ENCODE measurements at regions not wholly inside any gene's neighbourhood (a gene's known extent, or its start where the extent isn't known, plus 50 kb on each side); places are given as distances from the start of the nearest gene placed in this dataset.

DNA sequence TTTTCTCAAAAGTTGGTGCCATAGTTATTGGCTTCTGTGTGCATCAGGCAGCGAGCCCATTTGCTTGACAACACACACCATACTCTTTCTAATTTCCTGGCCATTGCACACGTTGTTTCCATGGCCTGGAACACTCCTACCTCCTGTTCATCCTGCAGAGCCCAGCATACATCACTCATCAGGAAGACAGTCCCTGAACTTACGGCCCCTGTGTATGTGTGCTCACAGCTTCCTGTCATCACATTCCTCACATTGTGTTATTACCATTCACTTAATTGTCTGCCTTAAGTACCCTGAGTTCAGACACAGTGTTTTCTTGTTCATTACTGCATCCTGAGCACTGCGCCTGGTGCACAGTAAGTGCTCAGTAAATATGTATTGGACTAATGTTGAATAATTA lies 355.9 kb downstream of the PRELID2 start:
- H3K27me3 Mint-ChIP-seq = no peaks in the 10 kb centered on the region
- DNase-seq (no peak), ATAC-seq (replicated peaks in 1 of 4) (no peak)
- H3K27ac Mint-ChIP-seq = no peak overlapping the region
- 50% methylated on average over 3 of the region's 4 CpGs for WGBS (ENCODE audit: insufficient coverage)
- no peaks in the 10 kb centered on the region for H3K4me1 Mint-ChIP-seq
- Histone ChIP-seq H3K27me3 (replicated peaks in 1 of 2; ENCODE audit: control insufficient read depth in 2 of 2, extremely low read depth in 1 of 2, insufficient read depth in 2 of 2, low read length in 1 of 2) (no peaks in the 10 kb centered on the region), H3K4me3 (ENCODE audit: control insufficient read depth in 1 of 2, extremely low read depth in 1 of 2, low read length in 1 of 2) (no peak overlapping the region), H3K9me3 (peaks cover 2% of the 10 kb centered on the region), H3K4me1 (ENCODE audit: control insufficient read depth in 1 of 2, extremely low read depth in 1 of 2, insufficient read depth in 2 of 2, low read length in 2 of 2) (no peaks in the 10 kb centered on the region), H3K27ac (ENCODE audit: low read length) (no peak overlapping the region), H3K36me3 (ENCODE audit: control insufficient read depth in 2 of 2, extremely low read depth in 1 of 2, insufficient read depth in 1 of 2, low read length in 1 of 2) (no peaks in the 10 kb centered on the region)
- ChIA-PET CTCF (no interaction called here), POLR2A (no interaction called here)
- H3K9me3 Mint-ChIP-seq = peaks cover 3 to 10% (median 9%) of the 10 kb centered on the region in 3 donors
- H3K4me3 Mint-ChIP-seq = no peak overlapping the region
- H3K36me3 Mint-ChIP-seq = no peaks in the 10 kb centered on the region

DNA sequence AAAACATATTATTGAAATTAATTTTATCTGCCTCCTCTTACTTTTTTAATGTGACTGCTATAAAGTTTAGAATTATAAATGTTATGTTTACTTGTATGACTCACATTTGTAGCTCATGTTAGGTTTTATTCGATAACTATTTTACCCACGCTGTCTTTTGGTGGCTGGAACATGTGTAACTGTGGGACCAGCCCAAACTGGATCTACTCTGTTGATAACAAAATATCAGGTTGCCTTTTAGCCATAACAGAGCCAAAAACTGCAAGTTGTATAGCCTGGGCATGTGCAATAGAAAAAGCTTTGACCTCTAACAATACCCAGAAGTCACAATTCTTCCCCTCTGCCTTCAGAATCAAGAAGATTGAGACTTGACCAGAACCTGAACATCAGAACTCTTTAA lies 356.5 kb downstream of the PRELID2 start:
- ChIA-PET CTCF (no interaction called here), POLR2A (interaction anchor here in 1 of 2 donors (0.6 kb wide), 1 partner anchor 32 kb away, joined by 4 read pairs; no protein-coding TSS in a partner anchor)
- ATAC-seq (replicated peaks in 1 of 4) (no peak), DNase-seq (no peak)
- Mint-ChIP-seq H3K9me3 (peaks cover 3 to 10% (median 9%) of the 10 kb centered on the region in 3 donors), H3K4me3 (no peak overlapping the region), H3K27ac (no peak overlapping the region), H3K4me1 (no peaks in the 10 kb centered on the region), H3K36me3 (no peaks in the 10 kb centered on the region), H3K27me3 (no peaks in the 10 kb centered on the region)
- 57% methylated on average over 1 of the region's 2 CpGs for WGBS (ENCODE audit: insufficient coverage)
- Histone ChIP-seq H3K4me1 (ENCODE audit: control insufficient read depth in 1 of 2, extremely low read depth in 1 of 2, insufficient read depth in 2 of 2, low read length in 2 of 2) (no peaks in the 10 kb centered on the region), H3K4me3 (ENCODE audit: control insufficient read depth in 1 of 2, extremely low read depth in 1 of 2, low read length in 1 of 2) (no peak overlapping the region), H3K9me3 (peaks cover 2% of the 10 kb centered on the region), H3K36me3 (ENCODE audit: control insufficient read depth in 2 of 2, extremely low read depth in 1 of 2, insufficient read depth in 1 of 2, low read length in 1 of 2) (no peaks in the 10 kb centered on the region), H3K27ac (ENCODE audit: low read length) (no peak overlapping the region), H3K27me3 (replicated peaks in 1 of 2; ENCODE audit: control insufficient read depth in 2 of 2, extremely low read depth in 1 of 2, insufficient read depth in 2 of 2, low read length in 1 of 2) (no peaks in the 10 kb centered on the region)

DNA sequence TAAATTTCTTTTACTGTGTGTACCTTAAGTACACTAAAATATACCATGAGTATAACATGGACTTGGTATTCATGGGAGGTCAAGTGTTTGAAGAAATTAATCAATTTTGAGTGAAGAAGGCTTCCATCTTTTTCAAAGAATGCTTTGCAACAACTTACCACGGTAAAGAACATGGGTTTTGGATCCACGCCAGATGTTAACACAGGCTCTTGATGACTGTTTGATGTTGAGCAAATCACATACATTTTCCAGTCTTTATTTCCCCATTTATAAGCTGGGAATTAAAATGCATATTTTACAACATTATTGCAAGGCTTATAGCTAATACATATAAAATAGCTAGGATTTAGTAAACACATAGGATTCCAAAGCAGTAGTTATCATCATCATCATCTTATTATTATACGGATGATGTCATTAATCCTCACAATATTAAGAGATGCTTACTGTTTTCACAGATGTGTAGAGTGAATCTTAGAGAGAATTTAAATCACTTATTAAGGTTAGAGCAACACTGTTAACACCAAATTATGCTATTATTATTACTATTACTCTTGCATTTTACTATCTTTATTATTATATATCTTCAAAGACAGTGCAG lies 362.0 kb downstream of the PRELID2 start:
- Histone ChIP-seq H3K27me3 (replicated peaks in 1 of 2; ENCODE audit: control insufficient read depth in 2 of 2, extremely low read depth in 1 of 2, insufficient read depth in 2 of 2, low read length in 1 of 2) (no peaks in the 10 kb centered on the region), H3K36me3 (ENCODE audit: control insufficient read depth in 2 of 2, extremely low read depth in 1 of 2, insufficient read depth in 1 of 2, low read length in 1 of 2) (no peaks in the 10 kb centered on the region), H3K4me3 (ENCODE audit: control insufficient read depth in 1 of 2, extremely low read depth in 1 of 2, low read length in 1 of 2) (no peak overlapping the region), H3K27ac (ENCODE audit: low read length) (no peak overlapping the region), H3K4me1 (ENCODE audit: control insufficient read depth in 1 of 2, extremely low read depth in 1 of 2, insufficient read depth in 2 of 2, low read length in 2 of 2) (no peaks in the 10 kb centered on the region), H3K9me3 (peaks cover 2% of the 10 kb centered on the region)
- H3K27ac Mint-ChIP-seq = no peak overlapping the region
- ATAC-seq (replicated peaks in 1 of 4) (no peak), DNase-seq (no peak)
- H3K36me3 Mint-ChIP-seq = no peaks in the 10 kb centered on the region
- peaks cover 2 to 9% (median 4%) of the 10 kb centered on the region in 3 donors for H3K9me3 Mint-ChIP-seq
- CTCF ChIA-PET = no interaction called here
- H3K4me3 Mint-ChIP-seq = no peak overlapping the region
- POLR2A ChIA-PET = no interaction called here
- no peaks in the 10 kb centered on the region for H3K4me1 Mint-ChIP-seq
- no CpG with 5 or more reads among the region's 3 CpGs for WGBS (ENCODE audit: insufficient coverage)
- no peaks in the 10 kb centered on the region for H3K27me3 Mint-ChIP-seq

- no peak overlapping the region for H3K4me3 ChIP-seq (ENCODE audit: control insufficient read depth in 1 of 2, extremely low read depth in 1 of 2, low read length in 1 of 2)
- ATAC-seq (replicated peaks in 1 of 4) = no peak
- ChIA-PET POLR2A (no interaction called here), CTCF (no interaction called here)
- H3K4me1 ChIP-seq (ENCODE audit: control insufficient read depth in 1 of 2, extremely low read depth in 1 of 2, insufficient read depth in 2 of 2, low read length in 2 of 2) = no peaks in the 10 kb centered on the region
- Mint-ChIP-seq H3K27me3 (no peaks in the 10 kb centered on the region), H3K4me1 (no peaks in the 10 kb centered on the region), H3K9me3 (peaks cover 2 to 4% (median 4%) of the 10 kb centered on the region in 3 donors), H3K4me3 (no peak overlapping the region), H3K27ac (no peak overlapping the region), H3K36me3 (no peaks in the 10 kb centered on the region)
- no peaks in the 10 kb centered on the region for H3K36me3 ChIP-seq (ENCODE audit: control insufficient read depth in 2 of 2, extremely low read depth in 1 of 2, insufficient read depth in 1 of 2, low read length in 1 of 2)
- H3K9me3 ChIP-seq = no peaks in the 10 kb centered on the region
- no peak for DNase-seq
- H3K27ac ChIP-seq (ENCODE audit: low read length) = no peak overlapping the region
- no CpG with 5 or more reads among the region's 1 CpG for WGBS (ENCODE audit: insufficient coverage)
- H3K27me3 ChIP-seq (replicated peaks in 1 of 2; ENCODE audit: control insufficient read depth in 2 of 2, extremely low read depth in 1 of 2, insufficient read depth in 2 of 2, low read length in 1 of 2) = no peaks in the 10 kb centered on the region
Observed at GRCh38 chr5:145471831-145472612, 363.1 kb downstream of the PRELID2 start.

DNA sequence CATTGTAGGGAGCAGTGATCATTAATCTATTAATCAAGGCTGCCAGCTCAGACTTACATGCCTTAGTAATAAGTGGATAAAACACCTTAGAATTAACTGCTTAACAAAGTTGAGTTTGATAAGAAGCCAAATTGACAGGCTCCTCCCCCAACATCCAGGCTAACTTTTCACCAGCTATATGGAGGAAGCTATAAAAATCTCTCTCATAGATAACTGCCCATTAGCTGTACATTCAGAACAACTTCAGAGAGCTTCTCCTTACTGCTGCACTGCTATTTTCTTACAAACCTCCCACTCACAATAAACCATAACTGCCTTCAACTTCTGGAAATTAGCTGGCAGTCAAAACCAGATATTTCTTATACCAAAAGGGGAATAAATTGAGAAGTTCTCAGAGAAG lies 364.1 kb downstream of the PRELID2 start:
- no peaks in the 10 kb centered on the region for H3K4me1 ChIP-seq (ENCODE audit: control insufficient read depth in 1 of 2, extremely low read depth in 1 of 2, insufficient read depth in 2 of 2, low read length in 2 of 2)
- no peak overlapping the region for H3K4me3 ChIP-seq (ENCODE audit: control insufficient read depth in 1 of 2, extremely low read depth in 1 of 2, low read length in 1 of 2)
- Mint-ChIP-seq H3K27me3 (no peaks in the 10 kb centered on the region), H3K9me3 (peaks cover 2 to 4% (median 4%) of the 10 kb centered on the region in 3 donors), H3K4me3 (no peak overlapping the region), H3K36me3 (no peaks in the 10 kb centered on the region), H3K27ac (no peak overlapping the region), H3K4me1 (no peaks in the 10 kb centered on the region)
- H3K9me3 ChIP-seq = no peaks in the 10 kb centered on the region
- H3K27me3 ChIP-seq (replicated peaks in 1 of 2; ENCODE audit: control insufficient read depth in 2 of 2, extremely low read depth in 1 of 2, insufficient read depth in 2 of 2, low read length in 1 of 2) = no peaks in the 10 kb centered on the region
- POLR2A ChIA-PET = no interaction called here
- H3K27ac ChIP-seq (ENCODE audit: low read length) = no peak overlapping the region
- DNase-seq (no peak), ATAC-seq (replicated peaks in 1 of 4) (no peak)
- no peaks in the 10 kb centered on the region for H3K36me3 ChIP-seq (ENCODE audit: control insufficient read depth in 2 of 2, extremely low read depth in 1 of 2, insufficient read depth in 1 of 2, low read length in 1 of 2)
- CTCF ChIA-PET = no interaction called here

DNA sequence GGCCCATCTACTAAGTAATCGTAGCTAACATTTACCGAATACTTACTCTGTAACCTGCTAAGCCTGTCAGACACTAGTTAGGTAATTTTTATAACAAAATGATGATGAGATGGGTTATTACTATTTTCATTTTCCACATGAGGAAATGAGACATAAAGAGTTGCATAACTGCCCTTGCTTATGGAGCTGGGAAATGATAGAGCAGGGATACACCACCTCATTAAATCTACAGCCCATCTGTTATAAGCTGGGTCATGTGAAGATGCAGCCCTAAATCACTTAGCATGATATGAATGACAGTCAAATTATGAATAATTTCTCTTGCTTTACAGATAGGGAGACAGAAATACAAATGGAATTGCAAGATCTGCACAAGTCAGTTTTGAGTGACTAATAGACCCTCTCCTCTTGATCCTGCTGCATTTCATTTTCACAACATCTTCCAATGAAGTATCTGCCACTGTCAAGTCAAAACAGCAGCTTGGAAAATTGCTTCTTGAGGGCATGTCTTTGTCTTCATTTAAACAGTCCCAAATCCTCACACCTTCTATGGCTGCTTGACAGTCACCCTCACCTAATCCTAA lies 364.7 kb downstream of the PRELID2 start:
- DNase-seq = no peak
- Mint-ChIP-seq H3K4me3 (no peak overlapping the region), H3K27ac (no peak overlapping the region), H3K9me3 (peaks cover 2 to 4% (median 4%) of the 10 kb centered on the region in 3 donors), H3K36me3 (no peaks in the 10 kb centered on the region), H3K27me3 (no peaks in the 10 kb centered on the region), H3K4me1 (no peaks in the 10 kb centered on the region)
- Histone ChIP-seq H3K4me3 (ENCODE audit: control insufficient read depth in 1 of 2, extremely low read depth in 1 of 2, low read length in 1 of 2) (no peak overlapping the region), H3K27ac (ENCODE audit: low read length) (no peak overlapping the region), H3K4me1 (ENCODE audit: control insufficient read depth in 1 of 2, extremely low read depth in 1 of 2, insufficient read depth in 2 of 2, low read length in 2 of 2) (no peaks in the 10 kb centered on the region), H3K27me3 (replicated peaks in 1 of 2; ENCODE audit: control insufficient read depth in 2 of 2, extremely low read depth in 1 of 2, insufficient read depth in 2 of 2, low read length in 1 of 2) (no peaks in the 10 kb centered on the region), H3K36me3 (ENCODE audit: control insufficient read depth in 2 of 2, extremely low read depth in 1 of 2, insufficient read depth in 1 of 2, low read length in 1 of 2) (no peaks in the 10 kb centered on the region), H3K9me3 (no peaks in the 10 kb centered on the region)
- WGBS (ENCODE audit: insufficient coverage) = no CpG with 5 or more reads among the region's 2 CpGs
- no peak for ATAC-seq (replicated peaks in 1 of 4)
- CTCF ChIA-PET = no interaction called here
- POLR2A ChIA-PET = no interaction called here
